SK-N-SH (cell line): ENCODE measurements at regions not wholly inside any gene's neighbourhood (a gene's known extent, or its start where the extent isn't known, plus 50 kb on each side); places are given as distances from the start of the nearest gene placed in this dataset.

ENCODE experiments used
- CTCF ChIA-PET: fragments of 300-600, 350-600 bp; formaldehyde crosslinking; extraction: SDS; loops from one replicate; lab custom pipeline; 2021; lab: Yijun Ruan, JAX
- POLR2A ChIA-PET: fragments of 350-600 bp; sonication (Branson Sonifier 250); formaldehyde crosslinking; extraction: SDS; loops from one replicate; lab custom pipeline; 2020; ENCODE audit warnings: antibody characterized with exemption, inconsistent platforms; lab: Yijun Ruan, JAX
- DNase-seq: peaks from one replicate; pipeline ENCODE4 v3.0.0; 2012
- H2AFZ ChIP-seq: fragments of 200-600 bp; sonication (generic); 2 replicates; pipeline ENCODE4 v1.8.1; 2016; ENCODE audit warnings: antibody characterized with exemption, mild to moderate bottlenecking, low read depth
- H3F3A ChIP-seq: fragments of 200-600 bp; sonication (generic); replicated peaks from 2 replicates; pipeline ENCODE3; 2016; ENCODE audit warnings: antibody characterized with exemption, mild to moderate bottlenecking; ENCODE audit not compliant: insufficient read depth
- H3K27ac ChIP-seq, 2 experiments: fragments of 200-500 bp in 1 of 2; fragments of 200-600 bp in 1 of 2; sonication (Bioruptor generic) in 1 of 2; sonication (generic), shearing (Covaris generic) in 1 of 2; 2 replicates each; pipeline versions ENCODE4 v1.5.1 to v1.6.1; 2014 to 2016; ENCODE audit warnings: low read depth in 2 of 2, inconsistent platforms in 1 of 2, low read length in 1 of 2, mild to moderate bottlenecking in 1 of 2, mixed read lengths in 1 of 2
- H3K27me3 ChIP-seq: fragments of 200-600 bp; sonication (generic), shearing (Covaris generic); 2 replicates; pipeline ENCODE4 v1.6.1; 2016; ENCODE audit warnings: mixed run types; ENCODE audit not compliant: insufficient read depth
- H3K36me3 ChIP-seq, 2 experiments: fragments of 200-500 bp in 1 of 2; fragments of 200-600 bp in 1 of 2; sonication (Bioruptor generic) in 1 of 2; sonication (generic) in 1 of 2; replicated peaks in 1 of 2; 2 replicates each; pipeline versions ENCODE3 to v1.5.1; 2014 to 2016; ENCODE audit warnings: low read length in 1 of 2, mild to moderate bottlenecking in 1 of 2; ENCODE audit not compliant: insufficient read depth in 2 of 2, control insufficient read depth in 1 of 2
- H3K4me1 ChIP-seq, 2 experiments: fragments of 200-500 bp in 1 of 2; fragments of 200-600 bp in 1 of 2; sonication (Bioruptor generic) in 1 of 2; sonication (generic), shearing (Covaris generic) in 1 of 2; 2 replicates each; pipeline versions ENCODE4 v1.5.1 to v1.6.1; 2014 to 2016; ENCODE audit warnings: low read depth in 1 of 2, low read length in 1 of 2, mixed run types in 1 of 2; ENCODE audit not compliant: insufficient read depth in 2 of 2, control insufficient read depth in 1 of 2
- H3K4me2 ChIP-seq: fragments of 200-600 bp; sonication (generic), shearing (Covaris generic); 2 replicates; pipeline ENCODE4 v1.6.1; 2017; ENCODE audit warnings: mixed run types
- H3K4me3 ChIP-seq, 2 experiments: fragments of 200-500 bp in 1 of 2; fragments of 200-600 bp in 1 of 2; sonication (Bioruptor generic) in 1 of 2; sonication (generic), shearing (Covaris generic) in 1 of 2; 2 replicates each; pipeline versions ENCODE4 v1.5.1 to v1.8.1; 2014 to 2016; ENCODE audit warnings: low read depth in 2 of 2, inconsistent platforms in 1 of 2, low read length in 1 of 2, mild to moderate bottlenecking in 1 of 2, mixed read lengths in 1 of 2, moderate library complexity in 1 of 2
- H3K79me2 ChIP-seq: fragments of 200-600 bp; sonication (generic); 2 replicates; pipeline ENCODE4 v1.8.1; 2017; ENCODE audit warnings: mild to moderate bottlenecking; ENCODE audit not compliant: insufficient read depth
- H3K9ac ChIP-seq: fragments of 200-600 bp; sonication (generic); 2 replicates; pipeline ENCODE4 v1.6.1; 2017; ENCODE audit warnings: mixed run types
- H3K9me2 ChIP-seq: fragments of 200-600 bp; sonication (generic); 2 replicates; pipeline ENCODE4 v1.6.1; 2017; ENCODE audit warnings: mixed run types
- H3K9me3 ChIP-seq: fragments of 200-600 bp; sonication (generic); 2 replicates; pipeline ENCODE4 v1.6.1; 2017; ENCODE audit warnings: mixed run types, mild to moderate bottlenecking, moderate library complexity
- H4K20me1 ChIP-seq: fragments of 200-600 bp; sonication (generic); 2 replicates; pipeline ENCODE4 v1.6.1; 2017; ENCODE audit warnings: mild to moderate bottlenecking, mixed run types; ENCODE audit not compliant: insufficient read depth
- CHD2 ChIP-seq: fragments of 150-350 bp; IDR thresholded peaks from 2 replicates; pipeline ENCODE4 v1.6.1; 2018; ENCODE audit warnings: low read length; ENCODE audit not compliant: partially characterized antibody
- CTCF ChIP-seq: fragments of 200-600 bp; sonication (generic); IDR thresholded peaks from 2 replicates; pipeline ENCODE4 v1.6.1; 2017; ENCODE audit warnings: antibody characterized with exemption, mild to moderate bottlenecking, moderate library complexity
- FOXJ3 ChIP-seq: sonication (generic); formaldehyde crosslinking; IDR thresholded peaks from 2 replicates; pipeline ENCODE4 v1.5.1; 2020; ENCODE audit warnings: mild to moderate bottlenecking, missing genetic modification reagents
- GABPA ChIP-seq: IDR thresholded peaks from 2 replicates; pipeline ENCODE4 v1.4.0; 2012; ENCODE audit warnings: low read depth, mild to moderate bottlenecking
- GATA2 ChIP-seq: sonication (generic); formaldehyde crosslinking; IDR thresholded peaks from 2 replicates; pipeline ENCODE4 v1.5.0; 2020; ENCODE audit warnings: mild to moderate bottlenecking, missing genetic modification reagents
- IRF3 ChIP-seq: fragments of 150-350 bp; IDR thresholded peaks from 2 replicates; pipeline ENCODE4 v1.6.1; 2016; ENCODE audit warnings: mild to moderate bottlenecking, low read depth, low read length
- JUND ChIP-seq: IDR thresholded peaks from 2 replicates; pipeline ENCODE4 v1.4.0; 2012
- MXI1 ChIP-seq: IDR thresholded peaks from 2 replicates; pipeline ENCODE4 v1.6.1; 2012; ENCODE audit warnings: mild to moderate bottlenecking, low read depth, low read length, improper control_type of control experiment
- NRF1 ChIP-seq: IDR thresholded peaks from 2 replicates; pipeline ENCODE4 v1.6.1; 2012; ENCODE audit warnings: low read depth, mild to moderate bottlenecking, low read length
- PBX3 ChIP-seq: IDR thresholded peaks from 2 replicates; pipeline ENCODE4; 2012
- RAD21 ChIP-seq: IDR thresholded peaks from 2 replicates; pipeline ENCODE4 v1.6.1; 2012; ENCODE audit warnings: mild to moderate bottlenecking, low read length
- RCOR1 ChIP-seq: fragments of 150-350 bp; IDR thresholded peaks from 2 replicates; pipeline ENCODE4 v1.6.1; 2017; ENCODE audit warnings: antibody characterized with exemption, low read length
- REST ChIP-seq: IDR thresholded peaks from 2 replicates; pipeline ENCODE4 v1.6.1; 2012; ENCODE audit warnings: mild to moderate bottlenecking, low read depth, low read length, moderate library complexity
- SMC3 ChIP-seq: IDR thresholded peaks from 2 replicates; pipeline ENCODE4 v1.6.1; 2012; ENCODE audit warnings: low read depth, low read length, improper control_type of control experiment
- TAF1 ChIP-seq: IDR thresholded peaks from 2 replicates; pipeline ENCODE4 v1.6.1; 2012; ENCODE audit warnings: low read depth, mild to moderate bottlenecking, low read length, moderate library complexity, borderline replicate concordance
- TCF12 ChIP-seq: IDR thresholded peaks from 2 replicates; pipeline ENCODE4 v1.4.0; 2012
- WGBS: methylation state at CpG from one replicate; pipeline ENCODE4 v1.1.6; 2017; ENCODE audit warnings: low lambda C conversion rate; 5-methylcytosine and 5-hydroxymethylcytosine counted together

- no peaks in the 10 kb centered on the region for H3F3A ChIP-seq
- POLR2A ChIA-PET, result no interaction called here
- no peak overlapping the region for H2AFZ ChIP-seq
- H3K27me3 ChIP-seq, result no peaks in the 10 kb centered on the region
- H3K27ac ChIP-seq, result no peak overlapping the region
- H4K20me1 ChIP-seq, result no peaks in the 10 kb centered on the region
- CTCF ChIA-PET, result no interaction called here
- TF ChIP-seq IRF3 (no peak), RCOR1 (no peak), FOXJ3 (CRISPR knock-in tag) (no peak), MXI1 (no peak), CTCF (no peak), TAF1 (no peak), JUND (no peak), SMC3 (no peak), GABPA (no peak), RAD21 (no peak), NRF1 (no peak), TCF12 (no peak), CHD2 (no peak), GATA2 (no peak), REST (no peak), PBX3 (no peak)
- no peak overlapping the region for H3K4me2 ChIP-seq
- WGBS, result 0% methylated on average over 2 of the region's 2 CpGs
- no peaks in the 10 kb centered on the region for H3K36me3 ChIP-seq
- no peak overlapping the region for H3K4me3 ChIP-seq
- DNase-seq, result no peak
- H3K4me1 ChIP-seq, result no peaks in the 10 kb centered on the region
- no peak overlapping the region for H3K9ac ChIP-seq
- H3K9me2 ChIP-seq, result no peaks in the 10 kb centered on the region
- H3K79me2 ChIP-seq, result no peaks in the 10 kb centered on the region
- H3K9me3 ChIP-seq, result no peaks in the 10 kb centered on the region
These were observed 131.3 kb downstream of the PTCHD1 start for GRCh38 chrX:23465985-23466384.
